ENCODE measurements at regions not wholly inside any gene's neighbourhood (a gene's known extent, or its start where the extent isn't known, plus 50 kb on each side); places are given as distances from the start of the nearest gene placed in this dataset.

DNA sequence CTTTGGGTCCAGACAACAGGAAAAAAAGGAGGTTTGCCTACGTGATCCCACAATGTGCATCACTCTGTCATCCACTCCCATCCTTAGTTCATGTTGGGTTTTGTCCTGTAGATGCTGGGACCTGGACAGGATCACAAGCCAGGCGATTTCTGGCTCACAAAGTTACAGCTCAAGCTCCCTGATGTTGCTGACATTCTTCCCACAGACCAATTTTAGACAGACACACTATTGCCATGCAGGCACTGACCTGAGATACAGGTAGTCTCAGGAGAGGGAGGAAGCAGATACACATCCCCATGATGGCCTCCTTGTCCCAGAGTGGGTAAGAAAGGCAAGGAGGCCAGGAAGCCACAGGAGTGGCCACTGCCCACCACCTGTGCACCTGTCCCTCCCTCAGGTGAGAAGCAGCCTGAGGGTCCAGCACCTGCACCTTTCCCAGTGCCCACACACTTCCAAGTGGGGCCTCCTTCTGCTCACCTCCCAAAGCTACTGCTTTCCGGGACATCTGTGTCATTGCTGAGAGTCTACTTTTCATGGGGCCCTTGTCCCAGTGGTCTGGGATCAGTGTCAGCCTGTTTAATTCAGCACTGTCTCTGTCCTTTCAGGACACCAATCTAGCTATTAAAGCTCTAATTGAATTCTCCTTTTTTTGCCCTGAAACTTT lies 52.0 kb upstream of the TOP3B start:
- no peak for DNase-seq

DNA sequence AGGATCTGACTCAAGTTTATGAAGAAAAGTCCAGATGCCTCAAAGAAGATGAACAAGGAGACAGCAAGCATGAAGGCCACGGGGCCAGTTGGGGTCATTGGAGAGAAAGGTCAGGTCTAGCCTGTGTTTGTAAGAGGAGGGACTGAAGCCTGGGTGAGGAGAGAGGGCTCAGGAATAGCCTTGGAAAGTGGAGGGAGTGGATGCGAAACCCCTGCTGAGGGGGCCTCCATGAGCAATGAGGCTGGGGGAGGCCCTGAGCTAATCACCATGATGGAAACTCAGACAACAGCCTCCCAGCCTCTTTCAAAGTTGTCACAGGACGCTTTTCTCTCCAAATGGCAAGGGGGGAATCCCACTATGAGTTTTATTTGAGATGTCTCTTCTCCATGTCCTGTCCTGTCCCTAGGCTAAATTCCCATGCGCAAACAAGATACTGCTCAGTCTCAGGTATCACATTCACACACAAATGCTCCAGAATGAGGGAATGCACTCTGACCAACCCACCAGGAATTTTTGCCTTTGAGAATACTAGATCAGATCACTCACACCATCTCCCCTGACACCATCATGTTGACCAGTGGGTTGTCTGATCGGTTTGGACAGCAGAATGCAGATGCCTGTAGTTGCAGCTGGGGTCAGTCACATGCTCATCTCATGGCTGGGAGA lies 51.3 kb upstream of the TOP3B start:
- no peak for DNase-seq

- no peak for DNase-seq
These were observed 50.6 kb upstream of the TOP3B start for GRCh38 chr22:22032906-22033802.

DNA sequence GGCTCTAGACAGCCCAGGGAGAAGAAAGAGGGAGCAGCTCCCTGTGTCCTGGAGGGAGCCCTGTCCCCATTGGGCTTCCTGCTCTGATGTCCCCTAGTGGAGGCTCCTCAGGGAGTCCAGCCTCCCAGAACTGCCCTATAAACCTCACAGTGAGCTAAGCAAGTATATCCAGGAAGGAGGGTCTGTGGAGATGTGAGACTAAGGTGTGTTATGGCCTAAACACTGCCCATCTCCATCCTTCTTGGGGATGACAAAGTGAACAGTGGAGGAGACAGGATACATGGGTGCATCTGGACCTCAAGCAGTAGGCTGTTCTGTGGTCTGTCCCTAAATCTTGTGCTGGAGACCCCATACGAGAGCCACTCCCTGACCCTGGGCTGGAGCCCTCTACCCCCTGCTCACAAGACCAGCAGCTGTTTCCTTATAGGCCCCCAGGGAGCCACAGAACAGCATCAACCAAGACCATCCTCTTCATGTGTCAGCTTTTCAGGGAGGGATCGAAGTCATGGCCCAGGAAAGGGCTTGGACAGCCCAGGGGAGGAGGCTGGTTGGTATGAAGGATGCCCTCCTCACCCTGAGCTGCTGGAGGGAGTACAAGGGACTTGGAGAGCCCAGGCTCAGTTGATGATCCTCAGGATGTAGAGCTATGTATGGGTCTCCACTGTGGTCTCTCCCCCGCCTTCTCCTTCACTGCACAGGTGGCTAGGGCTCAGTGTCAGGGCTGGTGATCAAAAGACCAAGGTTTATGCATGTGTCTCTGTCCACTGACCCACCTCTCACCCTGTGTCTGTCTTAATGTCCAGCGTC lies 49.7 kb upstream of the TOP3B start:
- DNase-seq = no peak

All from kidney glomerular epithelial cell (primary cell).